NB4 (cell line): ENCODE measurements at regions not wholly inside any gene's neighbourhood (a gene's known extent, or its start where the extent isn't known, plus 50 kb on each side); places are given as distances from the start of the nearest gene placed in this dataset.

Experiments used
- CTCF ChIP-seq: IDR thresholded peaks from one replicate; pipeline ENCODE4 v1.5.1; 2012; ENCODE audit warnings: low read depth, low read length
- MYC ChIP-seq: IDR thresholded peaks from 2 replicates; pipeline ENCODE4 v1.6.1; 2011; ENCODE audit warnings: low read depth, low read length
- POLR2A ChIP-seq: IDR thresholded peaks from 2 replicates; pipeline ENCODE4 v1.6.1; 2011; ENCODE audit warnings: mild to moderate bottlenecking; ENCODE audit not compliant: insufficient read length; ENCODE audit errors: extremely low read depth

GRCh38 chr6:120137492-120137891 is 787.9 kb upstream of the MAN1A1 start:
- TF ChIP-seq POLR2A (no peak), CTCF (no peak), MYC (no peak)
